Transverse colon (tissue), 4 donors: ENCODE measurements at regions not wholly inside any gene's neighbourhood (a gene's known extent, or its start where the extent isn't known, plus 50 kb on each side); places are given as distances from the start of the nearest gene placed in this dataset.

Experiments used
- DNase-seq: peaks from one replicate; pipeline ENCODE4 v3.0.0-alpha.2; 2019
- H3K27ac ChIP-seq, 4 donors: fragments of 200-600 bp; sonication (generic); 2 replicates each; pipeline ENCODE4 v1.5.1; 2016 to 2018; ENCODE audit warnings: inconsistent platforms in 4 of 4
- H3K27me3 ChIP-seq: fragments of 200-600 bp; sonication (generic); 2 replicates; pipeline ENCODE4 v1.5.1; 2017; ENCODE audit warnings: inconsistent platforms
- H3K36me3 ChIP-seq, 4 donors: fragments of 200-600 bp; sonication (generic); 2 replicates each; pipeline ENCODE4 v1.5.1; 2017 to 2019; ENCODE audit warnings: inconsistent platforms in 4 of 4
- H3K4me1 ChIP-seq, 4 donors: fragments of 200-600 bp; sonication (generic); 2 replicates each; pipeline ENCODE4 v1.5.1; 2017 to 2020; ENCODE audit warnings: inconsistent platforms in 4 of 4
- H3K4me3 ChIP-seq, 4 donors: fragments of 200-600 bp; sonication (generic); 1 replicate in 1 of 4; 2 replicates in 3 of 4; pipeline versions ENCODE4 v1.5.1 to v1.6.1; 2017 to 2019; ENCODE audit warnings: inconsistent platforms in 4 of 4
- H3K9me3 ChIP-seq, 2 donors: fragments of 200-600 bp; sonication (generic); 2 replicates each; pipeline ENCODE4 v1.5.1; 2017 to 2019; ENCODE audit warnings: inconsistent platforms in 2 of 2
- EP300 ChIP-seq: sonication (generic); formaldehyde crosslinking; IDR thresholded peaks from one replicate; pipeline ENCODE4 v1.6.1; 2017; ENCODE audit warnings: antibody characterized with exemption, low read depth
- POLR2A ChIP-seq: fragments of 450-650 bp; IDR thresholded peaks from one replicate; pipeline ENCODE4 v1.6.1; 2016; ENCODE audit warnings: antibody characterized with exemption, mild to moderate bottlenecking, moderate library complexity
- POLR2AphosphoS5 ChIP-seq, 3 donors: sonication (generic); formaldehyde crosslinking; IDR thresholded peaks; one replicate each; pipeline ENCODE4 v1.6.1; 2016; ENCODE audit warnings: antibody characterized with exemption in 3 of 3
- WGBS, 2 donors: methylation state at CpG; one replicate each; pipeline ENCODE4 v1.1.5; 2018; ENCODE audit warnings: low coverage in 1 of 2; 5-methylcytosine and 5-hydroxymethylcytosine counted together
- in situ Hi-C, 4 donors: fragments of 200-750 bp; cut with MboI; loops; one replicate each; pipeline versions ENCODE4 v1.15.0 to v1.15.1; 2017; ENCODE audit warnings: low sequenced_read_pairs in 3 of 4, low pct_ligation_motif_present in 1 of 4, low pct_unique_long_range_greater_than_20kb in 1 of 4
- intact Hi-C: fragments of 100-400 bp; cut with DNase I; formaldehyde crosslinking; loops from one replicate; pipeline ENCODE4 v1.15.1; 2023; ENCODE audit warnings: low total_unique reads
- TF ChIP-seq, protein P1 (sequence below), 5 experiments: fragments of 200-600 bp in 3 of 5; fragments of 450-650 bp in 2 of 5; sonication (generic) in 3 of 5; IDR thresholded peaks; 1 replicate in 2 of 5; 2 replicates in 3 of 5; pipeline ENCODE4 v1.5.1; 2016 to 2017; ENCODE audit warnings: antibody characterized with exemption in 5 of 5, inconsistent platforms in 3 of 5, mild to moderate bottlenecking in 2 of 5, moderate library complexity in 1 of 5

DNA sequence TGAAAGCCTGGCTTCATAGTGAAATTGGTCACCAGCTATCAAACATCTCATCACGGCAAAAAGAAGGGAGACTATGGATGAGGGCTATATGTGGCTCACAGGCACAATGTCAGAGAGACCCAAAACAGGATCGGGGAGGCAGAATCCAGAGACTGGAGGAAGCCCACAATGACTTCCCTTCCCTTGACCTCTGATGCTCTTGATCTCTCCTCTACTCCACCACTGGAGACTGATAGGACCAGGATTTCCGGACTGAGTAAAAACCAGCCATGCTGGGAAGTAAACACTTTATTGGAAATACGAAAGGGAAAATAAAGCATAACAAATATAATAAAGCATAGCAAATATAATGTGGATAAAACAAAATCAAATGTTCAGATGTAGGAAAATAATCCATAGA is 597.3 kb downstream of the UTRN start:
- no peaks in the 10 kb centered on the region for H3K9me3 ChIP-seq
- WGBS, 2 donors, result 60 to 95% methylated on average over 2 to 4 of the region's 4 CpGs
- TF ChIP-seq, protein P1, sequence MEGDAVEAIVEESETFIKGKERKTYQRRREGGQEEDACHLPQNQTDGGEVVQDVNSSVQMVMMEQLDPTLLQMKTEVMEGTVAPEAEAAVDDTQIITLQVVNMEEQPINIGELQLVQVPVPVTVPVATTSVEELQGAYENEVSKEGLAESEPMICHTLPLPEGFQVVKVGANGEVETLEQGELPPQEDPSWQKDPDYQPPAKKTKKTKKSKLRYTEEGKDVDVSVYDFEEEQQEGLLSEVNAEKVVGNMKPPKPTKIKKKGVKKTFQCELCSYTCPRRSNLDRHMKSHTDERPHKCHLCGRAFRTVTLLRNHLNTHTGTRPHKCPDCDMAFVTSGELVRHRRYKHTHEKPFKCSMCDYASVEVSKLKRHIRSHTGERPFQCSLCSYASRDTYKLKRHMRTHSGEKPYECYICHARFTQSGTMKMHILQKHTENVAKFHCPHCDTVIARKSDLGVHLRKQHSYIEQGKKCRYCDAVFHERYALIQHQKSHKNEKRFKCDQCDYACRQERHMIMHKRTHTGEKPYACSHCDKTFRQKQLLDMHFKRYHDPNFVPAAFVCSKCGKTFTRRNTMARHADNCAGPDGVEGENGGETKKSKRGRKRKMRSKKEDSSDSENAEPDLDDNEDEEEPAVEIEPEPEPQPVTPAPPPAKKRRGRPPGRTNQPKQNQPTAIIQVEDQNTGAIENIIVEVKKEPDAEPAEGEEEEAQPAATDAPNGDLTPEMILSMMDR (IDR thresholded peaks at IDR 0.05), result no peak
- TF ChIP-seq POLR2A (no peak), POLR2AphosphoS5 (IDR thresholded peaks at IDR 0.05) (no peak), EP300 (no peak)
- H3K27me3 ChIP-seq, result no peaks in the 10 kb centered on the region
- DNase-seq, result no peak
- H3K4me1 ChIP-seq, result no peaks in the 10 kb centered on the region
- H3K36me3 ChIP-seq, result no peaks in the 10 kb centered on the region
- intact Hi-C loops, result no loop called here
- in situ Hi-C loops, result no loop called here
- H3K27ac ChIP-seq, result no peak overlapping the region
- H3K4me3 ChIP-seq, result no peak overlapping the region

GRCh38 chr6:144883915-144884314 is 598.8 kb downstream of the UTRN start:
- Histone ChIP-seq H3K4me1 (no peaks in the 10 kb centered on the region), H3K36me3 (no peaks in the 10 kb centered on the region), H3K27me3 (no peaks in the 10 kb centered on the region), H3K9me3 (no peaks in the 10 kb centered on the region), H3K4me3 (no peak overlapping the region), H3K27ac (no peak overlapping the region)
- TF ChIP-seq POLR2A (no peak), EP300 (no peak), POLR2AphosphoS5 (IDR thresholded peaks at IDR 0.05) (no peak)
- TF ChIP-seq, protein P1 (IDR thresholded peaks at IDR 0.05), result no peak
- intact Hi-C loops (no loop called here), in situ Hi-C loops (no loop called here)
- WGBS, 2 donors, result 80% methylated on average over 2 of the region's 2 CpGs; no CpG with 5 or more reads in 1 of the 2 donors
- no peak for DNase-seq

- 52 to 70% methylated on average over 3 of the region's 3 CpGs for WGBS, 2 donors
- Histone ChIP-seq H3K27me3 (no peaks in the 10 kb centered on the region), H3K4me3 (no peak overlapping the region), H3K4me1 (no peaks in the 10 kb centered on the region), H3K27ac (no peak overlapping the region), H3K36me3 (no peaks in the 10 kb centered on the region), H3K9me3 (no peaks in the 10 kb centered on the region)
- in situ Hi-C loops, result no loop called here
- intact Hi-C loops, result no loop called here
- no peak for TF ChIP-seq POLR2A
- TF ChIP-seq EP300, result no peak
- TF ChIP-seq, protein P1 (IDR thresholded peaks at IDR 0.05), result no peak
- TF ChIP-seq POLR2AphosphoS5 (IDR thresholded peaks at IDR 0.05), result no peak
- DNase-seq, result no peak
Measured at GRCh38 chr6:144885817-144886216, 600.7 kb downstream of the UTRN start.

- intact Hi-C loops (no loop called here), in situ Hi-C loops (no loop called here)
- 56 to 60% methylated on average over 1 of the region's 1 CpG for WGBS, 2 donors
- H3K36me3 ChIP-seq, result no peaks in the 10 kb centered on the region
- H3K4me3 ChIP-seq, result no peak overlapping the region
- TF ChIP-seq, protein P1 (IDR thresholded peaks at IDR 0.05), result no peak
- TF ChIP-seq EP300 (no peak), POLR2AphosphoS5 (IDR thresholded peaks at IDR 0.05) (no peak), POLR2A (no peak)
- H3K27me3 ChIP-seq, result no peaks in the 10 kb centered on the region
- H3K4me1 ChIP-seq, result no peaks in the 10 kb centered on the region
- H3K27ac ChIP-seq, result no peak overlapping the region
- no peak for DNase-seq
- H3K9me3 ChIP-seq, result no peaks in the 10 kb centered on the region
Measured at GRCh38 chr6:144886682-144887081, 601.5 kb downstream of the UTRN start.
